Naive thymus-derived CD4-positive, alpha-beta T cell (primary cell): ENCODE measurements at regions not wholly inside any gene's neighbourhood (a gene's known extent, or its start where the extent isn't known, plus 50 kb on each side); places are given as distances from the start of the nearest gene placed in this dataset.

Experiments
- ATAC-seq: fragments of 150-1000 bp; cut with Tn5 transposase; 2 replicates; pipeline ENCODE4 v1.10.0; 2021; ENCODE audit warnings: mild to moderate bottlenecking, moderate library complexity
- CTCF ChIA-PET: fragments of 350-600 bp; sonication (Branson Sonifier 250); formaldehyde crosslinking; loops from one replicate; lab custom pipeline; 2021; ENCODE audit warnings: antibody characterized with exemption; lab: Charles Lee
- POLR2A ChIA-PET: fragments of 350-600 bp; sonication (Branson Sonifier 250); formaldehyde crosslinking; loops from one replicate; lab custom pipeline; 2021; ENCODE audit warnings: antibody characterized with exemption, inconsistent platforms; lab: Charles Lee
- DNase-seq, 9 donors: peaks; one replicate each; pipeline versions ENCODE4 v3.0.0 to v3.0.0-alpha.2; 2020 to 2022; ENCODE audit warnings: mixed read lengths in 1 of 9
- H3K27ac ChIP-seq: one replicate; pipeline ENCODE4 v1.7.0; 2013; ENCODE audit warnings: mild to moderate bottlenecking, low read depth, low read length, moderate library complexity
- H3K27me3 ChIP-seq, 2 donors: one replicate each; pipeline ENCODE4 v1.7.0; 2013; ENCODE audit warnings: low read length in 2 of 2, mild to moderate bottlenecking in 2 of 2, moderate library complexity in 2 of 2; ENCODE audit not compliant: control insufficient read depth in 2 of 2, insufficient read depth in 2 of 2
- H3K36me3 ChIP-seq, 3 experiments: 1 replicate in 2 of 3; 2 replicates in 1 of 3; pipeline ENCODE4 v1.7.0; 2013; ENCODE audit warnings: low read length in 3 of 3, mild to moderate bottlenecking in 3 of 3, moderate library complexity in 1 of 3; ENCODE audit not compliant: insufficient read depth in 3 of 3, control insufficient read depth in 2 of 3
- H3K4me1 ChIP-seq, 2 donors: one replicate each; pipeline ENCODE4 v1.7.0; 2013; ENCODE audit warnings: low read length in 2 of 2, mild to moderate bottlenecking in 2 of 2, moderate library complexity in 1 of 2; ENCODE audit not compliant: control insufficient read depth in 2 of 2, insufficient read depth in 2 of 2
- H3K4me3 ChIP-seq: 2 replicates; pipeline ENCODE4 v1.7.0; 2013; ENCODE audit warnings: mild to moderate bottlenecking, low read length
- H3K9me3 ChIP-seq, 3 experiments: 1 replicate in 2 of 3; 2 replicates in 1 of 3; pipeline ENCODE4 v1.7.0; 2013; ENCODE audit warnings: low read length in 3 of 3; ENCODE audit not compliant: control insufficient read depth in 2 of 3
- H3K27ac Mint-ChIP-seq, 9 donors: one replicate each; pipeline ENCODE4 v1.8.0; 2020 to 2022; ENCODE audit warnings: mixed read lengths in 9 of 9, mild to moderate bottlenecking in 8 of 9, moderate library complexity in 5 of 9, inconsistent platforms in 2 of 9
- H3K27me3 Mint-ChIP-seq, 5 donors: one replicate each; pipeline ENCODE4 v1.8.0; 2021 to 2022; ENCODE audit warnings: mixed read lengths in 5 of 5, mild to moderate bottlenecking in 1 of 5
- H3K36me3 Mint-ChIP-seq, 5 donors: one replicate each; pipeline ENCODE4 v1.8.0; 2020 to 2022; ENCODE audit warnings: mixed read lengths in 5 of 5, mild to moderate bottlenecking in 3 of 5, inconsistent platforms in 1 of 5
- H3K4me1 Mint-ChIP-seq, 7 donors: one replicate each; pipeline ENCODE4 v1.8.0; 2020 to 2022; ENCODE audit warnings: mixed read lengths in 7 of 7, mild to moderate bottlenecking in 3 of 7, inconsistent platforms in 1 of 7
- H3K4me3 Mint-ChIP-seq, 10 donors: one replicate each; pipeline ENCODE4 v1.8.0; 2020 to 2022; ENCODE audit warnings: mild to moderate bottlenecking in 10 of 10, mixed read lengths in 10 of 10, moderate library complexity in 6 of 10, inconsistent platforms in 2 of 10
- H3K9me3 Mint-ChIP-seq, 11 donors: one replicate each; pipeline ENCODE4 v1.8.0; 2020 to 2022; ENCODE audit warnings: mixed read lengths in 11 of 11, mild to moderate bottlenecking in 4 of 11, inconsistent platforms in 1 of 11, moderate library complexity in 1 of 11
- intact Hi-C, 2 donors: fragments of 100-400 bp; cut with micrococcal nuclease; formaldehyde crosslinking; loops; one replicate each; pipeline ENCODE4 v1.15.1; 2023

GRCh38 chr5:105573575-105573974 lies 2011.0 kb upstream of the NUDT12 start:
- ATAC-seq (no peak), DNase-seq (no peak)
- Histone ChIP-seq H3K27ac (no peak overlapping the region), H3K9me3 (no peaks in the 10 kb centered on the region), H3K4me1 (no peaks in the 10 kb centered on the region), H3K4me3 (no peak overlapping the region), H3K36me3 (no peaks in the 10 kb centered on the region), H3K27me3 (no peaks in the 10 kb centered on the region)
- CTCF ChIA-PET, result no interaction called here
- POLR2A ChIA-PET, result no interaction called here
- no peaks in the 10 kb centered on the region for H3K36me3 Mint-ChIP-seq
- H3K4me1 Mint-ChIP-seq, result no peaks in the 10 kb centered on the region
- H3K4me3 Mint-ChIP-seq, result no peak overlapping the region
- no peaks in the 10 kb centered on the region for H3K27me3 Mint-ChIP-seq
- no peak overlapping the region for H3K27ac Mint-ChIP-seq
- intact Hi-C loops, result no loop called here
- H3K9me3 Mint-ChIP-seq, result peaks cover 0 to 18% (median 4%) of the 10 kb centered on the region in 11 donors

GRCh38 chr5:105565531-105565930 lies 2002.9 kb upstream of the NUDT12 start:
- no peaks in the 10 kb centered on the region for H3K27me3 ChIP-seq
- Mint-ChIP-seq H3K27ac (no peak overlapping the region), H3K36me3 (no peaks in the 10 kb centered on the region), H3K4me1 (no peaks in the 10 kb centered on the region), H3K27me3 (no peaks in the 10 kb centered on the region), H3K4me3 (no peak overlapping the region), H3K9me3 (peaks cover 0 to 19% (median 3%) of the 10 kb centered on the region in 11 donors)
- H3K27ac ChIP-seq, result no peak overlapping the region
- DNase-seq, result no peak
- ATAC-seq, result no peak
- ChIA-PET POLR2A (no interaction called here), CTCF (no interaction called here)
- intact Hi-C loops, result no loop called here
- H3K4me3 ChIP-seq, result no peak overlapping the region
- no peaks in the 10 kb centered on the region for H3K36me3 ChIP-seq
- H3K4me1 ChIP-seq, result no peaks in the 10 kb centered on the region
- H3K9me3 ChIP-seq, result no peaks in the 10 kb centered on the region

- no peak for DNase-seq
- Mint-ChIP-seq H3K4me1 (no peaks in the 10 kb centered on the region), H3K27ac (no peak overlapping the region), H3K27me3 (no peaks in the 10 kb centered on the region), H3K4me3 (no peak overlapping the region), H3K36me3 (no peaks in the 10 kb centered on the region), H3K9me3 (peaks cover 0 to 16% (median 3%) of the 10 kb centered on the region in 11 donors)
- Histone ChIP-seq H3K27ac (no peak overlapping the region), H3K9me3 (no peaks in the 10 kb centered on the region), H3K4me1 (no peaks in the 10 kb centered on the region), H3K36me3 (no peaks in the 10 kb centered on the region), H3K4me3 (no peak overlapping the region), H3K27me3 (no peaks in the 10 kb centered on the region)
- ChIA-PET POLR2A (no interaction called here), CTCF (no interaction called here)
- intact Hi-C loops, result no loop called here
- ATAC-seq, result no peak
Measured at GRCh38 chr5:105563842-105564241, 2001.3 kb upstream of the NUDT12 start.

GRCh38 chr5:105554568-105555169 lies 1992.1 kb upstream of the NUDT12 start:
- H3K4me1 Mint-ChIP-seq, result no peaks in the 10 kb centered on the region
- no peak for ATAC-seq

GRCh38 chr5:105544300-105544699 lies 1981.7 kb upstream of the NUDT12 start:
- H3K27me3 Mint-ChIP-seq, result no peaks in the 10 kb centered on the region
- peaks cover 0 to 15% (median 4%) of the 10 kb centered on the region in 11 donors for H3K9me3 Mint-ChIP-seq
- no peaks in the 10 kb centered on the region for H3K36me3 ChIP-seq
- H3K4me3 Mint-ChIP-seq, result no peak overlapping the region
- no peaks in the 10 kb centered on the region for H3K4me1 ChIP-seq
- no peaks in the 10 kb centered on the region for H3K4me1 Mint-ChIP-seq
- H3K36me3 Mint-ChIP-seq, result no peaks in the 10 kb centered on the region
- no peak overlapping the region for H3K27ac ChIP-seq
- ATAC-seq, result no peak
- no peaks in the 10 kb centered on the region for H3K27me3 ChIP-seq
- DNase-seq, result no peak
- CTCF ChIA-PET, result no interaction called here
- H3K9me3 ChIP-seq, result peaks cover 0 to 6% (median 0%) of the 10 kb centered on the region in 3 experiments
- intact Hi-C loops, result no loop called here
- H3K27ac Mint-ChIP-seq, result no peak overlapping the region
- POLR2A ChIA-PET, result no interaction called here
- H3K4me3 ChIP-seq, result no peak overlapping the region

More at GRCh38 chr5:105554568-105555169, 1992.1 kb upstream of the NUDT12 start:
- Mint-ChIP-seq H3K9me3 (peaks cover 0 to 15% (median 6%) of the 10 kb centered on the region in 11 donors), H3K27ac (no peak overlapping the region), H3K27me3 (no peaks in the 10 kb centered on the region), H3K4me3 (no peak overlapping the region), H3K36me3 (peaks cover 0 to 4% (median 0%) of the 10 kb centered on the region in 5 donors)
- Histone ChIP-seq H3K36me3 (no peaks in the 10 kb centered on the region), H3K27me3 (no peaks in the 10 kb centered on the region), H3K4me1 (no peaks in the 10 kb centered on the region), H3K27ac (no peak overlapping the region), H3K4me3 (no peak overlapping the region), H3K9me3 (no peaks in the 10 kb centered on the region)
- CTCF ChIA-PET, result no interaction called here
- intact Hi-C loops, result no loop called here
- DNase-seq, result no peak
- POLR2A ChIA-PET, result no interaction called here

- Histone ChIP-seq H3K9me3 (no peaks in the 10 kb centered on the region), H3K36me3 (no peaks in the 10 kb centered on the region), H3K27ac (no peak overlapping the region), H3K4me3 (no peak overlapping the region), H3K27me3 (no peaks in the 10 kb centered on the region), H3K4me1 (no peaks in the 10 kb centered on the region)
- no peaks in the 10 kb centered on the region for H3K27me3 Mint-ChIP-seq
- H3K4me1 Mint-ChIP-seq, result no peaks in the 10 kb centered on the region
- H3K4me3 Mint-ChIP-seq, result no peak overlapping the region
- ATAC-seq, result no peak
- H3K9me3 Mint-ChIP-seq, result peaks cover 0 to 6% (median 4%) of the 10 kb centered on the region in 11 donors
- CTCF ChIA-PET, result no interaction called here
- POLR2A ChIA-PET, result no interaction called here
- no peak overlapping the region for H3K27ac Mint-ChIP-seq
- H3K36me3 Mint-ChIP-seq, result no peaks in the 10 kb centered on the region
- intact Hi-C loops, result no loop called here
- DNase-seq, result no peak
Measured at GRCh38 chr5:105536675-105537074, 1974.1 kb upstream of the NUDT12 start.

- H3K4me3 ChIP-seq, result no peak overlapping the region
- intact Hi-C loops, result no loop called here
- no peaks in the 10 kb centered on the region for H3K36me3 ChIP-seq
- POLR2A ChIA-PET, result no interaction called here
- Mint-ChIP-seq H3K36me3 (peaks cover 0 to 7% (median 0%) of the 10 kb centered on the region in 5 donors), H3K4me3 (no peak overlapping the region), H3K9me3 (peaks cover 7 to 29% (median 13%) of the 10 kb centered on the region in 11 donors), H3K27ac (no peak overlapping the region), H3K4me1 (no peaks in the 10 kb centered on the region), H3K27me3 (no peaks in the 10 kb centered on the region)
- ATAC-seq (no peak), DNase-seq (no peak)
- no peaks in the 10 kb centered on the region for H3K9me3 ChIP-seq
- no peaks in the 10 kb centered on the region for H3K27me3 ChIP-seq
- no peaks in the 10 kb centered on the region for H3K4me1 ChIP-seq
- no peak overlapping the region for H3K27ac ChIP-seq
- CTCF ChIA-PET, result no interaction called here
Measured at GRCh38 chr5:105530716-105531261, 1968.2 kb upstream of the NUDT12 start.
